CD4-positive, CD25-positive, alpha-beta regulatory T cell (primary cell): ENCODE measurements at regions not wholly inside any gene's neighbourhood (a gene's known extent, or its start where the extent isn't known, plus 50 kb on each side); places are given as distances from the start of the nearest gene placed in this dataset.

ENCODE experiments used
- ATAC-seq, 2 donors: fragments of 150-1000 bp; cut with Tn5 transposase; one replicate each; pipeline ENCODE4 v1.10.0; 2021; ENCODE audit warnings: low read depth in 2 of 2, moderate number of reproducible peaks in 2 of 2, moderate library complexity in 1 of 2
- DNase-seq, 3 donors: peaks; one replicate each; pipeline versions ENCODE4 v3.0.0 to v3.0.0-alpha.2; 2012 to 2022; ENCODE audit warnings: mixed read lengths in 1 of 3
- H3K27ac ChIP-seq: one replicate; pipeline ENCODE4 v1.7.0; 2013; ENCODE audit warnings: mild to moderate bottlenecking, low read length; ENCODE audit not compliant: insufficient read depth, poor library complexity, severe bottlenecking
- H3K27me3 ChIP-seq: one replicate; pipeline ENCODE4 v1.7.0; 2013; ENCODE audit warnings: low read length; ENCODE audit not compliant: control insufficient read depth, insufficient read depth
- H3K36me3 ChIP-seq: one replicate; pipeline ENCODE4 v1.7.0; 2013; ENCODE audit warnings: mild to moderate bottlenecking, low read length, moderate library complexity; ENCODE audit not compliant: control insufficient read depth, insufficient read depth
- H3K4me1 ChIP-seq: 2 replicates; pipeline ENCODE4 v1.7.0; 2013; ENCODE audit warnings: mild to moderate bottlenecking, low read length; ENCODE audit not compliant: insufficient read depth, control insufficient read depth, poor library complexity, severe bottlenecking
- H3K4me3 ChIP-seq: one replicate; pipeline ENCODE4 v1.7.0; 2013; ENCODE audit warnings: low read depth, mild to moderate bottlenecking, low read length, moderate library complexity
- H3K9me3 ChIP-seq, 2 experiments: 1 replicate in 1 of 2; 2 replicates in 1 of 2; pipeline ENCODE4 v1.7.0; 2013; ENCODE audit warnings: low read length in 2 of 2, mild to moderate bottlenecking in 1 of 2, moderate library complexity in 1 of 2; ENCODE audit not compliant: control insufficient read depth in 2 of 2
- H3K27ac Mint-ChIP-seq, 3 donors: one replicate each; pipeline ENCODE4 v1.8.0; 2020 to 2022; ENCODE audit warnings: mild to moderate bottlenecking in 3 of 3, mixed read lengths in 3 of 3, moderate library complexity in 2 of 3
- H3K27me3 Mint-ChIP-seq: one replicate; pipeline ENCODE4 v1.8.0; 2022; ENCODE audit warnings: mild to moderate bottlenecking, mixed read lengths
- H3K36me3 Mint-ChIP-seq: one replicate; pipeline ENCODE4 v1.8.0; 2020; ENCODE audit warnings: mixed read lengths
- H3K4me1 Mint-ChIP-seq, 4 donors: one replicate each; pipeline ENCODE4 v1.8.0; 2020 to 2022; ENCODE audit warnings: mixed read lengths in 4 of 4, mild to moderate bottlenecking in 1 of 4
- H3K4me3 Mint-ChIP-seq, 4 donors: one replicate each; pipeline ENCODE4 v1.8.0; 2020 to 2022; ENCODE audit warnings: mild to moderate bottlenecking in 4 of 4, mixed read lengths in 4 of 4, moderate library complexity in 3 of 4
- H3K9me3 Mint-ChIP-seq, 7 donors: one replicate each; pipeline ENCODE4 v1.8.0; 2020 to 2022; ENCODE audit warnings: mixed read lengths in 7 of 7, mild to moderate bottlenecking in 3 of 7, moderate library complexity in 2 of 7

DNA sequence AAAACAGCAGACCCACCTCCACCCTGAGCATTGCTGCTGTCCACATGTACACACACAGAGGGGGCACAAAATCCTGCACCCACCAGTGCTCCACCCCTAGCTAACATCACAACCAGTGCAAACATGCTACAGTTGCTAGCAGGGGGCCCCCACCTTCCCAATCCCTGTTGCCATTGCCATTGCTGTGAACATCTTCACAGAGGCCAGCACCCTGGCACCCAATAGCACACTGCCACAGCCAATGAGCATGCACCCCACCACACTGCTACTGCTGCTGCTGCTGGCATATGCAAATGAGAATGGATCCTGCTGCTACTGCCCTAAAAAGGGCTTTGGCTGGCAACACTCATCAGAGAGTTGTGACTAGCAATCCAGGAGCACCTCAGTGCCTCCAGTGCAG lies 1061.9 kb downstream of the ARAP2 start:
- no peaks in the 10 kb centered on the region for H3K36me3 ChIP-seq
- H3K27ac ChIP-seq = no peak overlapping the region
- Mint-ChIP-seq H3K4me3 (no peak overlapping the region), H3K27ac (no peak overlapping the region), H3K27me3 (no peaks in the 10 kb centered on the region), H3K4me1 (no peaks in the 10 kb centered on the region), H3K36me3 (no peaks in the 10 kb centered on the region), H3K9me3 (peaks cover 0 to 30% (median 6%) of the 10 kb centered on the region in 7 donors)
- no peaks in the 10 kb centered on the region for H3K4me1 ChIP-seq
- no peak for DNase-seq
- H3K4me3 ChIP-seq = no peak overlapping the region
- no peaks in the 10 kb centered on the region for H3K27me3 ChIP-seq
- ATAC-seq = no peak
- peaks cover 0 to 4% of the 10 kb centered on the region in 2 experiments for H3K9me3 ChIP-seq

- no peaks in the 10 kb centered on the region for H3K4me1 Mint-ChIP-seq
- H3K4me3 ChIP-seq = no peak overlapping the region
Observed at GRCh38 chr4:35189988-35190613, 1054.2 kb downstream of the ARAP2 start.

GRCh38 chr4:35201403-35201802 lies 1042.9 kb downstream of the ARAP2 start:
- Mint-ChIP-seq H3K27me3 (no peaks in the 10 kb centered on the region), H3K9me3 (peaks cover 2 to 17% (median 5%) of the 10 kb centered on the region in 7 donors)
- no peak overlapping the region for H3K27ac ChIP-seq

More at GRCh38 chr4:35189988-35190613, 1054.2 kb downstream of the ARAP2 start:
- H3K36me3 Mint-ChIP-seq = no peaks in the 10 kb centered on the region
- no peak overlapping the region for H3K27ac Mint-ChIP-seq
- ATAC-seq (no peak), DNase-seq (no peak)
- Histone ChIP-seq H3K36me3 (no peaks in the 10 kb centered on the region), H3K27ac (no peak overlapping the region), H3K4me1 (no peaks in the 10 kb centered on the region), H3K9me3 (no peaks in the 10 kb centered on the region), H3K27me3 (no peaks in the 10 kb centered on the region)
- no peak overlapping the region for H3K4me3 Mint-ChIP-seq
- no peaks in the 10 kb centered on the region for H3K27me3 Mint-ChIP-seq
- H3K9me3 Mint-ChIP-seq = peaks cover 0 to 13% (median 3%) of the 10 kb centered on the region in 7 donors

DNA sequence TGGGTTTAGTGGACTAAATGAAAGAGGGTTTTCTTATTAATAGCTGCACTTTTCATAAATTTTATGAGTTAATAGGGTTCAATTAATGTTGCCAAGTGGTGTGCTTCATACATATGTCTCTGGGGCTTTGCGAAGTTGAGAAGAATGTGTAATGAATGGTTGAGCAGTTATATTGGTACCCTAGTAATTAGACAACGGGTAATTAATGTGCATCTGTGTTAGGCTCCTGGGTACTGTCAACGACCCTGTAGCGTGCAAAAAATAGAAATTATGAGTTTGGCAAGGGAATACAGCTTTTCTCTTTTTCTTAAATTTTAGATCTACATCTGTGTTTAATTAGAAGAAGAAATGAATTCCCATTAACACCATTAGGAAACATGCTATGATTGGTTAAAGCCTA lies 1027.7 kb downstream of the ARAP2 start:
- H3K4me1 Mint-ChIP-seq = peaks cover 0 to 3% (median 0%) of the 10 kb centered on the region in 4 donors
- H3K27ac Mint-ChIP-seq = no peak overlapping the region
- no peaks in the 10 kb centered on the region for H3K36me3 Mint-ChIP-seq
- Histone ChIP-seq H3K4me1 (no peaks in the 10 kb centered on the region), H3K4me3 (no peak overlapping the region), H3K27ac (no peak overlapping the region), H3K9me3 (no peaks in the 10 kb centered on the region), H3K36me3 (no peaks in the 10 kb centered on the region), H3K27me3 (no peaks in the 10 kb centered on the region)
- H3K9me3 Mint-ChIP-seq = peaks cover 0 to 7% (median 0%) of the 10 kb centered on the region in 7 donors
- H3K4me3 Mint-ChIP-seq = no peak overlapping the region
- no peak for ATAC-seq
- DNase-seq = no peak
- H3K27me3 Mint-ChIP-seq = no peaks in the 10 kb centered on the region

More at GRCh38 chr4:35201403-35201802, 1042.9 kb downstream of the ARAP2 start:
- no peaks in the 10 kb centered on the region for H3K36me3 Mint-ChIP-seq
- Histone ChIP-seq H3K36me3 (no peaks in the 10 kb centered on the region), H3K9me3 (no peaks in the 10 kb centered on the region), H3K4me1 (no peaks in the 10 kb centered on the region), H3K27me3 (no peaks in the 10 kb centered on the region), H3K4me3 (no peak overlapping the region)
- H3K4me1 Mint-ChIP-seq = no peaks in the 10 kb centered on the region
- ATAC-seq = no peak
- no peak for DNase-seq
- H3K27ac Mint-ChIP-seq = no peak overlapping the region
- H3K4me3 Mint-ChIP-seq = no peak overlapping the region

DNA sequence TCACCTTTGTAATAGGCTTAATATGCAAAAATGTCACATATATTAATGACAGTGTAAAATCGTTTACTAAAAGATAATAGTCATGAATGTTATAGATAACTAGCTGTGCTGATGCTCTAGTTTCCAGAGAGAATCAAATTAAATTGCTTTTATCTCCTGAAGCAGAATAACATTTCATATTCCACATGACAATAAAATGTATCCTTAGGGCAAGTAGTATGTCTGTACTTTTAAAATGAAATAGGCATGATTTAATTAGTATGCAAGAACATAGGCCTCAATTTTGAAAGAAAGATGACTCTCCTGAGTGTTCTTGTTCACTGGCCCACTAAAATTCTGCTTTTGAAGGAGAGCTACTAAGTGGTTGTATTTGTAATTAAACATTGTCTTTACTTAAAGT lies 1027.0 kb downstream of the ARAP2 start:
- Mint-ChIP-seq H3K36me3 (no peaks in the 10 kb centered on the region), H3K9me3 (peaks cover 0 to 7% (median 0%) of the 10 kb centered on the region in 7 donors), H3K27me3 (no peaks in the 10 kb centered on the region), H3K27ac (no peak overlapping the region), H3K4me1 (peaks cover 0 to 3% (median 0%) of the 10 kb centered on the region in 4 donors), H3K4me3 (no peak overlapping the region)
- Histone ChIP-seq H3K27me3 (no peaks in the 10 kb centered on the region), H3K9me3 (no peaks in the 10 kb centered on the region), H3K4me1 (no peaks in the 10 kb centered on the region), H3K27ac (no peak overlapping the region), H3K4me3 (no peak overlapping the region), H3K36me3 (no peaks in the 10 kb centered on the region)
- ATAC-seq (no peak), DNase-seq (no peak)

GRCh38 chr4:35228313-35228712 lies 1016.0 kb downstream of the ARAP2 start:
- ATAC-seq = no peak

DNA sequence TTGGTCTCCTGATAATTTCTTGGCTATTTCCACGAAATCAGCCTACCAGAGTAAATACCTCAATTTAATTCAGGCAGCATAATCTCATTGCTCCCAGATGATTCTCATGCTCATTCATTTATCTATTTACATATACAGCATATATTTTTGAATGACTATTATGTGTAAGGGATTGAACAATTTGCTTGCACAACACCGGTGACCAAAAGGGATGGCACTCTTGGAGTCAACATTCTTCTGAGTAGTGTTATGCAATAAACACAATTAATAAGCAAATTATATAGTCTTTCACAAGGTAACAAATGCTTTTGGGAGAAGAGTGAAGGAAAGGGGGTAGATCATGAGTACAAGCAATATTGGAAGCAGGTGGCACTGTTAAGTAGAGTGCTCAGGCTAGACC lies 1015.3 kb downstream of the ARAP2 start:
- no peaks in the 10 kb centered on the region for H3K36me3 Mint-ChIP-seq
- no peaks in the 10 kb centered on the region for H3K4me1 ChIP-seq
- H3K4me1 Mint-ChIP-seq = no peaks in the 10 kb centered on the region
- H3K36me3 ChIP-seq = no peaks in the 10 kb centered on the region
- H3K27ac Mint-ChIP-seq = no peak overlapping the region
- DNase-seq (no peak), ATAC-seq (no peak)
- no peak overlapping the region for H3K4me3 ChIP-seq
- no peaks in the 10 kb centered on the region for H3K9me3 ChIP-seq
- no peaks in the 10 kb centered on the region for H3K27me3 ChIP-seq
- no peak overlapping the region for H3K4me3 Mint-ChIP-seq
- H3K27ac ChIP-seq = no peak overlapping the region
- peaks cover 0 to 17% (median 4%) of the 10 kb centered on the region in 7 donors for H3K9me3 Mint-ChIP-seq
- no peaks in the 10 kb centered on the region for H3K27me3 Mint-ChIP-seq

More at GRCh38 chr4:35228313-35228712, 1016.0 kb downstream of the ARAP2 start:
- Histone ChIP-seq H3K27me3 (no peaks in the 10 kb centered on the region), H3K9me3 (no peaks in the 10 kb centered on the region), H3K36me3 (no peaks in the 10 kb centered on the region), H3K4me1 (no peaks in the 10 kb centered on the region), H3K27ac (no peak overlapping the region), H3K4me3 (no peak overlapping the region)
- Mint-ChIP-seq H3K9me3 (peaks cover 0 to 14% (median 4%) of the 10 kb centered on the region in 7 donors), H3K4me3 (no peak overlapping the region), H3K36me3 (no peaks in the 10 kb centered on the region), H3K27ac (no peak overlapping the region), H3K27me3 (no peaks in the 10 kb centered on the region), H3K4me1 (no peaks in the 10 kb centered on the region)
- no peak for DNase-seq

- no peak overlapping the region for H3K27ac Mint-ChIP-seq
- no peaks in the 10 kb centered on the region for H3K36me3 Mint-ChIP-seq
- no peak for ATAC-seq
- no peaks in the 10 kb centered on the region for H3K27me3 ChIP-seq
- H3K27me3 Mint-ChIP-seq = no peaks in the 10 kb centered on the region
- peaks cover 0 to under 1% (median 0%) of the 10 kb centered on the region in 4 donors for H3K4me1 Mint-ChIP-seq
- H3K27ac ChIP-seq = no peak overlapping the region
- H3K36me3 ChIP-seq = no peaks in the 10 kb centered on the region
- DNase-seq = no peak
- H3K9me3 Mint-ChIP-seq = peaks cover 0 to 16% (median 5%) of the 10 kb centered on the region in 7 donors
- H3K9me3 ChIP-seq = no peaks in the 10 kb centered on the region
- no peak overlapping the region for H3K4me3 Mint-ChIP-seq
- H3K4me1 ChIP-seq = no peaks in the 10 kb centered on the region
- H3K4me3 ChIP-seq = no peak overlapping the region
Observed at GRCh38 chr4:35237924-35238323, 1006.4 kb downstream of the ARAP2 start.
